ENCODE measurements at regions not wholly inside any gene's neighbourhood (a gene's known extent, or its start where the extent isn't known, plus 50 kb on each side); places are given as distances from the start of the nearest gene placed in this dataset.

DNA sequence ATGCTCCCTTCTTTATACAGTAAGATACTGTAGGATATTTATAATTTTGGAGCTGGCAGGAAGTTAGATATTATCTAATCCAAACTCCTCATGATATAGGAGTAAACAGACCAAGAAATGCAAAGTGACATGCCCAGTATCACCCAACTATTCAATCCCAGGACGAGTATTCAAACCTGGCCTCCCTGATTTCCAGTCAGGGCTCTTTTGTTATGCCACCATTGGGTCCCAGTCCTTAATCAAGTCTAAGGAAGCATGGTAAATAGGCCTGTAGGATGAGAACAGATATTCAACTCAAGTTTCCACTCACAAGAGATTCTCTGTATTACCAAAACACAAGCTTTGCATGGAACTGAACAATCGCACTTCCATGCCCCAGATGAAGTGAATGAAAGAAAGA lies 484.0 kb upstream of the API5 start:
- Mint-ChIP-seq H3K9me3 (peaks cover 2% of the 10 kb centered on the region), H3K4me3 (no peak overlapping the region), H3K4me1 (no peaks in the 10 kb centered on the region), H3K27me3 (no peaks in the 10 kb centered on the region), H3K27ac (no peak overlapping the region), H3K36me3 (ENCODE audit: low read depth) (no peaks in the 10 kb centered on the region)
- TF ChIP-seq CTCF (IDR thresholded peaks at IDR 0.05), result no peak
- ChIA-PET CTCF (no interaction called here), POLR2A (no interaction called here)
- intact Hi-C loops (cut with micrococcal nuclease), result no loop called here
- DNase-seq, result no peak
- no peak for ATAC-seq (ENCODE audit: low read depth)

DNA sequence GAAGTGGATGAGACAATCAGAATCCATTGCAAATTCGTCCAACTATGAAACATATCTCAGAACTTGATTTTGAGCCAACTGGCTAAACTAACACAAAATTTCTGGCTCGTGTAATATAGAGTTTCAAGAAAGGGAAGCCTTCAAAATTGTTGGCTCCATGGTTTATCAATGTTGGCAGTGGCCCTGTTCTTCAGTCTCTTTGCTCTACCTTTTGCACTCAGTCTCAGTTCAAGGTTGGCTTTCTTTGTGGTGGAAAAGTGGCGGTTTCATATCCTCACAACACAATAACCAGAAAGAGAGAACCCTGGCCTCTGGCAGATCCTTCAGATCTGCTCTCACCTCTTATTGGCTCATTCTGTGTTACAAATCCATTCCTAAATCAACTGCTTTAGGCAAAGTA lies 473.8 kb upstream of the API5 start:
- Mint-ChIP-seq H3K4me3 (no peak overlapping the region), H3K36me3 (ENCODE audit: low read depth) (no peaks in the 10 kb centered on the region), H3K27ac (no peak overlapping the region), H3K4me1 (no peaks in the 10 kb centered on the region), H3K27me3 (no peaks in the 10 kb centered on the region), H3K9me3 (peaks cover 6% of the 10 kb centered on the region)
- no peak for DNase-seq
- ChIA-PET POLR2A (no interaction called here), CTCF (no interaction called here)
- ATAC-seq (ENCODE audit: low read depth), result no peak
- intact Hi-C loops (cut with micrococcal nuclease), result no loop called here
- TF ChIP-seq CTCF (IDR thresholded peaks at IDR 0.05), result no peak

DNA sequence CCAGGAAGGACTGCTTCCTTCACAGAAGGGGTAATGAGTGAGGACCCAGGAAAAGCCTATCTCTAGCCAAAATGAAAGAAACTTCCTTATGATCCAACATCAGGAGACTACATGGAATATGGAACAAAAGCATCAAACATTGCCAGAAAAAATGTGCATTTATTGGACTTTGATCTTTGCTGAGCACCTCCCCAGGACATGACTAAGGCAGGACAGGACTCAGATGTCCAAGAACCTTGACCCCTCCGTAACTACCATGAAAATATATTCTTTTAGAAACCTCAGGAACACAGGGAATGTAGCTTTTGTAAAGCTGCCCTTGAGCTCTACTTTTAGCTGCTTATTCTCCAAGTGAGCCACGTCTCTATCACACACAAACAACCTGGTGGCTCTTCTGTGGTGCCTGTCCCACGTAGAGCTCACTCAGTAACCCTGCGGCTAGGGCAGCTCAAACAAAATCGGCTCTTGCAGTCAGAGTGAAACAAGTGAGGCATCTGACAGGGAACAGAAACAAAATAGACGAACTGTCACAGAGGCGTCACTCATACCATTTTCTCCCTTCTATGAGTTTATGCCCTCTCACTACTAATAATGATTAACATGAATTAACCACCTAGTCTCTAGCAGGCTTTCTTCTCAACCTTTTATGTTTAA lies 471.5 kb upstream of the API5 start:
- no peak for ATAC-seq (ENCODE audit: low read depth)
- CTCF ChIA-PET, result no interaction called here
- Mint-ChIP-seq H3K9me3 (peaks cover 2% of the 10 kb centered on the region), H3K4me3 (no peak overlapping the region), H3K27ac (no peak overlapping the region), H3K27me3 (no peaks in the 10 kb centered on the region), H3K36me3 (ENCODE audit: low read depth) (no peaks in the 10 kb centered on the region), H3K4me1 (no peaks in the 10 kb centered on the region)
- POLR2A ChIA-PET, result no interaction called here
- intact Hi-C loops (cut with micrococcal nuclease), result no loop called here
- TF ChIP-seq CTCF (IDR thresholded peaks at IDR 0.05), result no peak
- DNase-seq, result no peak

DNA sequence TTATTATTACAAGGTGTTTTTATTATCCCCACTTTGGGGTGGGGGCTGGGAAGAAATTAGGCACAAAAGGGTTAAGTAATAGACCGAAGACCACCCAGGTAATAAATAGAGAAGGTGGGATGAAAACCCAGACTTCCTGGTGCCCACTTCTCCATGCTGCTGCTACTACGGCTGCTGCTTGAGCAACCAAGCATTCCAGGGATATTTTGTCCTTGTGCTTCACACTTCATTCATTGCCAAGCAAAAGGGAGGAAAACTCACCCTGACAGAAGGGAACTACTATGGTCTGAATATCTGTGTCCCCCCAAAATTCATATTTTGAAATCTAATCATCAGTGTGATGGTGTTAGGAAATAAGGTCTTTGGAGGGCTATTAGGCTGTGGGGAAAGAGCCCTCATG lies 470.9 kb upstream of the API5 start:
- intact Hi-C loops (cut with micrococcal nuclease), result no loop called here
- H3K9me3 Mint-ChIP-seq, result peaks cover 2% of the 10 kb centered on the region
- DNase-seq, result no peak
- CTCF ChIA-PET, result no interaction called here
- H3K27me3 Mint-ChIP-seq, result no peaks in the 10 kb centered on the region
- no peaks in the 10 kb centered on the region for H3K4me1 Mint-ChIP-seq
- no peak for TF ChIP-seq CTCF (IDR thresholded peaks at IDR 0.05)
- H3K27ac Mint-ChIP-seq, result no peak overlapping the region
- H3K4me3 Mint-ChIP-seq, result no peak overlapping the region
- H3K36me3 Mint-ChIP-seq (ENCODE audit: low read depth), result no peaks in the 10 kb centered on the region
- no peak for ATAC-seq (ENCODE audit: low read depth)
- POLR2A ChIA-PET, result no interaction called here

DNA sequence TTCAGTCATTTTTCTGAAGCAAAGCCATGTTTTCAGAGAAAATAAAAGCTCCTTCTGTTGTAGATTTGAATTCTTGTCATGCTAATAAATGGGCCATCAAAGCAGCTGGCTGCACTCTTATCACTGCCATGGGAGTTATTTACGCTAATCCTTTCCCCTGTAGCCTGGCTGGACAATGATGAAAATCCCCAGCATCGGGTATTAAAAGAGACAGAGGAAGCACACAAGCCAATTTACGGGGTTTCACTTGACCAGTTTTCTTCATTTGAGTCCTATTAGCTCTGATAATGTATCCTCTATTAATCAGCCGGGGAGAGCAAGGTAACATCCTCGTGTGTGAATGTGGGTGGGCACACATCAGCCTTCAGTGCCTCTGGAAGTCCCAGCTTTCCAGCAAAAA lies 470.2 kb upstream of the API5 start:
- POLR2A ChIA-PET, result no interaction called here
- no peaks in the 10 kb centered on the region for H3K36me3 Mint-ChIP-seq (ENCODE audit: low read depth)

More for the DNA sequence above, 470.2 kb upstream of the API5 start:
- Mint-ChIP-seq H3K4me1 (no peaks in the 10 kb centered on the region), H3K27me3 (no peaks in the 10 kb centered on the region), H3K9me3 (peaks cover 2% of the 10 kb centered on the region), H3K27ac (no peak overlapping the region), H3K4me3 (no peak overlapping the region)
- ATAC-seq (ENCODE audit: low read depth), result no peak
- DNase-seq, result no peak
- CTCF ChIA-PET, result no interaction called here
- no peak for TF ChIP-seq CTCF (IDR thresholded peaks at IDR 0.05)
- intact Hi-C loops (cut with micrococcal nuclease), result no loop called here

Data from activated B cell treated with CpG ODN at 0.5 μM for 24 hours (primary cell).